Common myeloid progenitor, CD34-positive (primary cell): ENCODE measurements at regions not wholly inside any gene's neighbourhood (a gene's known extent, or its start where the extent isn't known, plus 50 kb on each side); places are given as distances from the start of the nearest gene placed in this dataset.
"Not testable (repeated sequence)": the region's sequence is repeated elsewhere in the genome, so short reads cannot be mapped to it uniquely, and the experiment has no call there.

ENCODE experiments used
- CTCF ChIA-PET: fragments of 350-600 bp; sonication (Branson Sonifier 250); formaldehyde crosslinking; loops from one replicate; lab custom pipeline; 2021; ENCODE audit warnings: antibody characterized with exemption; lab: Charles Lee
- POLR2A ChIA-PET: fragments of 350-600 bp; sonication (Branson Sonifier 250); formaldehyde crosslinking; loops from one replicate; lab custom pipeline; 2021; ENCODE audit warnings: antibody characterized with exemption; lab: Charles Lee
- DNase-seq, 3 donors: peaks; one replicate each; pipeline versions ENCODE4 v3.0.0 to v3.0.0-alpha.2; 2013
- H3K27ac ChIP-seq, 2 experiments: 1 replicate in 1 of 2; 2 replicates in 1 of 2; pipeline ENCODE4 v1.7.0; 2013; ENCODE audit warnings: inconsistent platforms in 2 of 2, low read length in 2 of 2, mild to moderate bottlenecking in 2 of 2, low read depth in 1 of 2, moderate library complexity in 1 of 2; ENCODE audit not compliant: severe bottlenecking in 2 of 2, insufficient read depth in 1 of 2, poor library complexity in 1 of 2
- H3K27me3 ChIP-seq, 5 experiments: replicated peaks in 2 of 5; 1 replicate in 3 of 5; 2 replicates in 2 of 5; pipeline versions ENCODE4 v1.6.1 to v1.7.0; 2013; ENCODE audit warnings: low read length in 4 of 5, mild to moderate bottlenecking in 2 of 5, moderate library complexity in 2 of 5, inconsistent platforms in 1 of 5; ENCODE audit not compliant: insufficient read depth in 5 of 5, control insufficient read depth in 4 of 5
- H3K36me3 ChIP-seq, 4 experiments: 1 replicate in 2 of 4; 2 replicates in 2 of 4; pipeline versions ENCODE4 v1.6.1 to v1.7.0; 2013; ENCODE audit warnings: low read length in 3 of 4, control low read depth in 1 of 4, mild to moderate bottlenecking in 1 of 4; ENCODE audit not compliant: control insufficient read depth in 4 of 4, insufficient read depth in 4 of 4
- H3K4me1 ChIP-seq, 4 experiments: 1 replicate in 3 of 4; 2 replicates in 1 of 4; pipeline versions ENCODE4 v1.6.1 to v1.7.1; 2013; ENCODE audit warnings: low read length in 3 of 4, mild to moderate bottlenecking in 3 of 4, control low read depth in 1 of 4, inconsistent platforms in 1 of 4, moderate library complexity in 1 of 4; ENCODE audit not compliant: control insufficient read depth in 4 of 4, insufficient read depth in 4 of 4; ENCODE audit errors: control extremely low read depth in 1 of 4
- H3K4me3 ChIP-seq, 7 experiments: 1 replicate in 4 of 7; 2 replicates in 3 of 7; pipeline versions ENCODE4 v1.5.1 to v1.7.0; 2013; ENCODE audit warnings: mild to moderate bottlenecking in 7 of 7, low read length in 6 of 7, moderate library complexity in 6 of 7, inconsistent platforms in 2 of 7, low read depth in 2 of 7, control low read depth in 1 of 7; ENCODE audit not compliant: insufficient read depth in 4 of 7, control insufficient read depth in 1 of 7; ENCODE audit errors: extremely low read depth in 1 of 7
- H3K9me3 ChIP-seq, 5 experiments: 1 replicate in 4 of 5; 2 replicates in 1 of 5; pipeline versions ENCODE4 v1.6.1 to v1.7.1; 2013; ENCODE audit warnings: low read length in 4 of 5, mild to moderate bottlenecking in 2 of 5, inconsistent platforms in 1 of 5, low read depth in 1 of 5, moderate library complexity in 1 of 5; ENCODE audit not compliant: control insufficient read depth in 4 of 5, insufficient read depth in 2 of 5; ENCODE audit errors: control extremely low read depth in 1 of 5
- WGBS: methylation state at CpG from one replicate; pipeline ENCODE4 v1.1.5; 2013; ENCODE audit not compliant: insufficient coverage; 5-methylcytosine and 5-hydroxymethylcytosine counted together

DNA sequence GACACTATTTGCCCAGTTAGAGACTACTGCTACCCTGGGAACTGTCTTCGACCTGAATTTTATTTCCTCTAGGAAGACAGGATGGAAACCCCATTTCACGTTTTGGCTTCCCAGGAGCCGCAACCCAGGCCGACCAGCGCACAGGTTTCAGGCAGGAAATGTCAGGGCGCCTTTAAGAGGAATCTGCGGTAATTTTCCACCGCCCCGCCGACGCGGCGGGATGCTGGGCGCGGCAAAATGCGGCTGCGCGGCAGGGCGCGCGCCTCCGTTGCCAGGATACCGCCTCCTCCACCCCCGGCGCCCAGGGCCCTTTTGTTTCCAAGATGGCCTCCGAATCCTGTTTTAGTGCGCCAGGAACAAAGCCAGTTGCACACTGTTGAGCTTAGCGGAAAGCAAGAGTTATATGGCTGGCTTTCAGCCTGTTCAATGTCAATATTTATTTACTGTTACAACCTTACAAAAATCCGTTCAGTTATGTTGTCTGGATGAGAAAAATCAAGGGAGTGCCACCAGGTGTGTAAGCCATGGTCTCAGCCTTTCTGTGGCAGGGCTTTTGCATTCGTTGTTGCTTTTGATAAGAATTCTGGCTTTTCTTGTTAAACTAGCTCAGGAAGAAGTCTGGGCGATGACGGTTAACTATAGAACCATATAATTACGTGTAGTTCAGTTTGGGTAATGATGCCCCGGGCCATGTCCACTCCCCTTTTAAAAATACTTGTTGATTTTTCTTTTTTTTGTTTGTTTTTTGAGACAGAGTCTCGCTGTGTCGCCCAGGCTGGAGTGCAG is 79.7 kb upstream of the CHD2 start:
- no peaks in the 10 kb centered on the region for H3K36me3 ChIP-seq
- peak overlapping the region; percentile 69 to 87 for H3K27ac ChIP-seq
- peaks cover 13 to 54% (median 29%) of the 10 kb centered on the region in 4 experiments for H3K4me1 ChIP-seq
- H3K27me3 ChIP-seq = no peaks in the 10 kb centered on the region
- H3K9me3 ChIP-seq = no peaks in the 10 kb centered on the region
- ChIA-PET POLR2A (interaction anchor here (0.8 to 2.3 kb wide), 3 partner anchors 11 to 63 kb away, joined by 3 to 6 read pairs (median 3); no protein-coding TSS in a partner anchor), CTCF (interaction anchor here (0.8 to 2.5 kb wide), 7 partner anchors 9 to 62 kb away, joined by 3 to 13 read pairs (median 5); no protein-coding TSS in a partner anchor)
- H3K4me3 ChIP-seq = peak overlapping the region in 6 of 7 experiments; percentile 61 to 93 (median 78)
- WGBS = 8% methylated on average over 26 of the region's 36 CpGs
- DNase-seq = peak; percentile 83 to 88 (median 88)

- ChIA-PET CTCF (interaction anchor here (1.0 to 2.1 kb wide), 5 partner anchors 10 to 100 kb away, joined by 4 to 11 read pairs (median 4); no protein-coding TSS in a partner anchor), POLR2A (interaction anchor here (0.8 to 1.5 kb wide), 5 partner anchors 12 to 62 kb away, joined by 3 to 5 read pairs (median 4); no protein-coding TSS in a partner anchor)
- Histone ChIP-seq H3K27ac (no peak overlapping the region), H3K4me3 (no peak overlapping the region), H3K4me1 (peaks cover 13 to 54% (median 29%) of the 10 kb centered on the region in 4 experiments), H3K9me3 (no peaks in the 10 kb centered on the region), H3K27me3 (no peaks in the 10 kb centered on the region), H3K36me3 (no peaks in the 10 kb centered on the region)
- peak in 2 of 3 donors; percentile 52 to 59 for DNase-seq
- WGBS = 100% methylated on average over 2 of the region's 5 CpGs
Measured at GRCh38 chr15:92821491-92822116, 78.5 kb upstream of the CHD2 start.

DNA sequence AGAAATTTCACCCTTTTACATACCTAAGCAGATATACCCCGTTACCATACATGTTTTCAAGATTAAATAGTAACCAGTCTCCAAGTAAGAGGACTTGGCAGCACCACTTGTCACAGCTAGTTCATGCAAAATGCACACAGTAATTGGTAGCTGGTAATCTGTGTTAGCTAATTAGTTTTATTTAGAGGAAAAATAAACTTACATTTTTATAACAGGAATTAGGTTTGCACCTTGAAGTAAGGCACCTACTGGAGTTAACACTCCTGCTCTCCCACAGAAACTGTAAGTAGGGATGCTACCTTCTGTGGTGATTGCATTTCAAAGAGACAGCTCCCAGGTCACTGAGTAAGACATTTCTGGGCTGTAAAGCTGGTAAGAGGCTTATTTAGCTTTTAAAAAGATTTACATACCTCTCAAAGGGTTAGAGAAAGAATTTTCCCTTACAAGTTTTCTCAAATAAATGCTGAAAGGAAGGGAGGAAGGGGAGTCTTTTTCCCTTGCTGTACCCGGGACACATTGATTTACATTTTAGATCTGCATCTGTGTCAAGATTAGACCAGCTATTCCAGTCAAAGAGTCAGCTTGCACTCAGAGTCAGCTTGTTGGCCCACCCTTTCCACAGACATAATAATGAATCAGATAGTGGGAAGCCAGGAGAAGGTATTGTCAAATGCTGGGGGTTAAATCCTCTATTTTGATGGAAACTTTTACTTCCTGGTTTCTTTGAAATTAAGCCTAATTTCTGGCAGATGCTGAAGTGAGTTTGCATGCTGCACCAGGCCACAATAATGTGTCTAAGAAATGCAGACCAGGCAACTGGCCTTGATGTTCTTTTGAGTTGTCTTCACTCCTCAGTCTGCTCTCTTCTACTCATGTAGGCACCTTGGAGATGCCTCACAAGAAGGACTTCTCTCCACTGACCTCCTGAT is 77.6 kb upstream of the CHD2 start:
- no peaks in the 10 kb centered on the region for H3K27me3 ChIP-seq
- H3K4me1 ChIP-seq = peaks cover 13 to 50% (median 27%) of the 10 kb centered on the region in 4 experiments
- H3K27ac ChIP-seq = no peak overlapping the region
- H3K36me3 ChIP-seq = no peaks in the 10 kb centered on the region
- no peak overlapping the region for H3K4me3 ChIP-seq
- POLR2A ChIA-PET = interaction anchor here (0.6 to 1.5 kb wide), 7 partner anchors 9 to 87 kb away, joined by 3 to 5 read pairs (median 4); no protein-coding TSS in a partner anchor
- DNase-seq = no peak
- no CpG with 5 or more reads among the region's 2 CpGs for WGBS
- CTCF ChIA-PET = interaction anchor here (0.6 to 2.1 kb wide), 8 partner anchors 9 to 1462 kb away, joined by 3 to 11 read pairs (median 4); no protein-coding TSS in a partner anchor
- no peaks in the 10 kb centered on the region for H3K9me3 ChIP-seq

DNA sequence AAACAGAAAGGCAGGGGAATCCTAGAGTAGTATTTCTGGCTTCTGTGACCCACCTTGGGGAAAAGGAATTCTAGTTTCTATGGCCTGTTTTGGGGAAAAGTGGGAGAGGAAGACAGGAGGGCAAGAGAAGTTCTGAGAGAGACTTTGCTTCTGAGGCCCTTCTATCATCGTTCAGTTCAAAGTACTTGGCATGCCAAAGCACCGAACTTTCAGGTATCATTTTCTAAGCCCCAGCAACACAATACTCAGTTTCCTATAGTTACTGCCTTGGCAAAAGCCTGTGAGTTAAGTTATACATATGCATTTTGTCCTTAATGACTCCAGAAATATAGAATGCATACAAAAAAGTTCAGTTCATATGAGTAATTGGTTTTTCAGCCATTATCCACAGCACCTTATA is 74.1 kb upstream of the CHD2 start:
- no CpG with 5 or more reads among the region's 2 CpGs for WGBS
- CTCF ChIA-PET = no interaction called here

DNA sequence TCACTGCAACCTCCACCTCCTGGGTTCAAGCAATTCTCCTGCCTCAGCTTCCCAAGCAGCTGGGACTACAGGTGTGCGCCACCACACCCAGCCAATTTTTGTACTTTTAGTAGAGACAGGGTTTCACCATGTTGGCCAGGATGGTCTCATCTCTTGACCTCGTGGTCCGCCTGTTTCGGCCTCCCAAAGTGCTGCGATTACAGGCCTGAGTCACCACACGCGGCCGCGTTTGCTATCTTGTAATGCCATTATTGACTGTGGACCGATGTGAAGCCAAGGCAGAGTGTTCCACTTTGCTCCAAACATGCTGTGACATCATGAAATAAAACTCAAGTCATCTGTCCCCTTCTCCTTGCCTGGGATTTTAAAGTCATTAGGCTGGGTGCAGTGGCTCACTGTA is 72.1 kb upstream of the CHD2 start:
- H3K4me1 ChIP-seq = peaks cover 17 to 38% (median 31%) of the 10 kb centered on the region in 4 experiments
- DNase-seq, H3K27ac ChIP-seq, POLR2A ChIA-PET, H3K36me3 ChIP-seq, H3K4me3 ChIP-seq, H3K27me3 ChIP-seq, H3K9me3 ChIP-seq: not testable (repeated sequence)
- CTCF ChIA-PET = interaction anchor here (0.8 to 1.0 kb wide), 2 partner anchors 10 kb away, joined by 3 read pairs; no protein-coding TSS in a partner anchor
- 100% methylated on average over 9 of the region's 10 CpGs for WGBS

More for the DNA sequence above, 74.1 kb upstream of the CHD2 start:
- Histone ChIP-seq H3K4me1 (peaks cover 7 to 33% (median 25%) of the 10 kb centered on the region in 4 experiments), H3K36me3 (no peaks in the 10 kb centered on the region), H3K27ac (no peak overlapping the region), H3K27me3 (no peaks in the 10 kb centered on the region), H3K4me3 (no peak overlapping the region), H3K9me3 (no peaks in the 10 kb centered on the region)
- DNase-seq = no peak
- POLR2A ChIA-PET = no interaction called here

GRCh38 chr15:92829875-92830274 is 70.2 kb upstream of the CHD2 start:
- Histone ChIP-seq H3K4me1 (peaks cover 20 to 53% (median 39%) of the 10 kb centered on the region in 4 experiments), H3K27me3 (no peaks in the 10 kb centered on the region), H3K27ac (no peak overlapping the region), H3K36me3 (no peaks in the 10 kb centered on the region), H3K9me3 (no peaks in the 10 kb centered on the region), H3K4me3 (no peak overlapping the region)
- ChIA-PET POLR2A (no interaction called here), CTCF (interaction anchor here (0.7 to 2.8 kb wide), 6 partner anchors 18 to 77 kb away, joined by 3 to 8 read pairs (median 3); no protein-coding TSS in a partner anchor)
- no peak for DNase-seq
- WGBS = no CpG with 5 or more reads among the region's 3 CpGs
